Lower leg skin (tissue), 3 donors: ENCODE measurements at regions not wholly inside any gene's neighbourhood (a gene's known extent, or its start where the extent isn't known, plus 50 kb on each side); places are given as distances from the start of the nearest gene placed in this dataset.

Source experiments
- POLR2A ChIP-seq, 2 donors: fragments of 450-650 bp; IDR thresholded peaks; one replicate each; pipeline ENCODE4 v1.6.1; 2016 to 2017; ENCODE audit warnings: antibody characterized with exemption in 2 of 2, mild to moderate bottlenecking in 1 of 2, moderate library complexity in 1 of 2
- TF ChIP-seq, protein P1 (sequence below), 3 donors: fragments of 450-650 bp; IDR thresholded peaks; one replicate each; pipeline ENCODE4 v1.5.1; 2016; ENCODE audit warnings: antibody characterized with exemption in 3 of 3, mild to moderate bottlenecking in 3 of 3, moderate library complexity in 2 of 3

DNA sequence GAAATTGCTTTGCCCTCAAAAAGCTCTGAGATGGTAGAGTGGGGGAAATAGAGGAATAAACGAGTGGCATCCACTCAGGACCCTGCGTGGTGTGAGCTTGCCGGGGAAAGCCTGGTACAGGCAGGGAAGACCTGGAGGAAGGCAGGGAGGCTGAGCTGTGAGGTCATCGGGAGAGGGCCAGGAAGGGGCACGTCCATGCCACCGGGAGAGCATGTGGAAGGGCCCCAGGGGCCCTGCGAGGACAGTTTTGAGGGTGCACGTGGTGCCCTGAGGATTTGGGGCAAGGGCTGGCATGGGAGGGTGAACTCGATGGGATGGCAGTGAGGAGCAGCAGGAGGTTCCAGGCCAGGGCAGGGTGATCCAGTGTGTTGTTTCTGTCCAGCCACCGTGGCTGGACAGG lies 56.3 kb upstream of the CBFA2T3 start:
- TF ChIP-seq, protein P1, sequence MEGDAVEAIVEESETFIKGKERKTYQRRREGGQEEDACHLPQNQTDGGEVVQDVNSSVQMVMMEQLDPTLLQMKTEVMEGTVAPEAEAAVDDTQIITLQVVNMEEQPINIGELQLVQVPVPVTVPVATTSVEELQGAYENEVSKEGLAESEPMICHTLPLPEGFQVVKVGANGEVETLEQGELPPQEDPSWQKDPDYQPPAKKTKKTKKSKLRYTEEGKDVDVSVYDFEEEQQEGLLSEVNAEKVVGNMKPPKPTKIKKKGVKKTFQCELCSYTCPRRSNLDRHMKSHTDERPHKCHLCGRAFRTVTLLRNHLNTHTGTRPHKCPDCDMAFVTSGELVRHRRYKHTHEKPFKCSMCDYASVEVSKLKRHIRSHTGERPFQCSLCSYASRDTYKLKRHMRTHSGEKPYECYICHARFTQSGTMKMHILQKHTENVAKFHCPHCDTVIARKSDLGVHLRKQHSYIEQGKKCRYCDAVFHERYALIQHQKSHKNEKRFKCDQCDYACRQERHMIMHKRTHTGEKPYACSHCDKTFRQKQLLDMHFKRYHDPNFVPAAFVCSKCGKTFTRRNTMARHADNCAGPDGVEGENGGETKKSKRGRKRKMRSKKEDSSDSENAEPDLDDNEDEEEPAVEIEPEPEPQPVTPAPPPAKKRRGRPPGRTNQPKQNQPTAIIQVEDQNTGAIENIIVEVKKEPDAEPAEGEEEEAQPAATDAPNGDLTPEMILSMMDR (IDR thresholded peaks at IDR 0.05), result no peak
- TF ChIP-seq POLR2A (IDR thresholded peaks at IDR 0.05), result no peak
